HCT116 (cell line): ENCODE measurements at regions not wholly inside any gene's neighbourhood (a gene's known extent, or its start where the extent isn't known, plus 50 kb on each side); places are given as distances from the start of the nearest gene placed in this dataset.

ENCODE experiments used
- ATAC-seq: fragments of 200-7000 bp; cut with Tn5 transposase; 2 replicates; pipeline ENCODE4 v1.9.1; 2020; ENCODE audit warnings: mild to moderate bottlenecking, moderate library complexity
- BruUV-seq: library from RNA; stranded (reverse); fragments of 400-500 nt; replicated peaks from 2 replicates; lab custom pipeline; 2021; lab: Mats Ljungman, UMichigan
- CTCF ChIA-PET: fragments of 300-600 bp; sonication (Branson Sonifier 250); formaldehyde crosslinking; loops from one replicate; lab custom pipeline; 2021; ENCODE audit warnings: antibody characterized with exemption; lab: Charles Lee
- POLR2A ChIA-PET: fragments of 300-600, 350-600 bp; sonication (Branson Sonifier 250); formaldehyde crosslinking; loops from one replicate; lab custom pipeline; 2021; ENCODE audit warnings: antibody characterized with exemption; lab: Charles Lee
- RAD21 ChIA-PET, 2 experiments: fragments of 300-600 bp; sonication (Branson Sonifier 250); formaldehyde crosslinking; loops; one replicate each; lab custom pipeline; 2023; ENCODE audit warnings: low total read pairs in 2 of 2; ENCODE audit not compliant: uncharacterized antibody in 2 of 2, unreplicated experiment in 2 of 2, low non-redundant PET in 1 of 2; lab: Charles Lee
- DNase-seq: peaks from one replicate; pipeline ENCODE4 v3.0.0-alpha.2; 2010; ENCODE audit warnings: low read depth, low spot score
- H2AFZ ChIP-seq: fragments of 200-600 bp; shearing (Covaris generic), sonication (generic); 2 replicates; pipeline ENCODE4 v1.6.1; 2017; ENCODE audit warnings: low read depth, mixed run types, mixed read lengths, antibody characterized with exemption, low read length; ENCODE audit not compliant: poor library complexity, severe bottlenecking
- H3K27ac ChIP-seq: 2 replicates; pipeline ENCODE4 v1.5.1; 2012; ENCODE audit warnings: low read depth, low read length
- H3K27me3 ChIP-seq: fragments of 200-600 bp; sonication (generic); 2 replicates; pipeline ENCODE4 v1.6.1; 2016; ENCODE audit warnings: mixed run types, low read length, mixed read lengths; ENCODE audit not compliant: insufficient read depth
- H3K36me3 ChIP-seq, 2 experiments: fragments of 200-500 bp in 1 of 2; fragments of 200-600 bp in 1 of 2; sonication (Bioruptor generic) in 1 of 2; sonication (generic) in 1 of 2; 2 replicates each; pipeline versions ENCODE4 v1.5.1 to v1.6.1; 2014 to 2016; ENCODE audit warnings: low read length in 2 of 2, inconsistent platforms in 1 of 2, mixed read lengths in 1 of 2, mixed run types in 1 of 2; ENCODE audit not compliant: insufficient read depth in 2 of 2, control insufficient read depth in 1 of 2
- H3K4me1 ChIP-seq, 2 experiments: fragments of 200-600 bp in 1 of 2; sonication (generic) in 1 of 2; 2 replicates each; pipeline versions ENCODE4 v1.5.1 to v1.6.1; 2012 to 2017; ENCODE audit warnings: low read length in 2 of 2, inconsistent platforms in 1 of 2, mild to moderate bottlenecking in 1 of 2, mixed read lengths in 1 of 2, mixed run types in 1 of 2, moderate library complexity in 1 of 2; ENCODE audit not compliant: insufficient read depth in 2 of 2, control insufficient read depth in 1 of 2
- H3K4me2 ChIP-seq: fragments of 200-600 bp; sonication (generic); 2 replicates; pipeline ENCODE4 v1.6.1; 2017; ENCODE audit warnings: mixed run types, low read length, mixed read lengths
- H3K4me3 ChIP-seq, 2 experiments: fragments of 200-600 bp in 1 of 2; sonication (generic) in 1 of 2; replicated peaks in 1 of 2; 2 replicates each; pipeline ENCODE4 v1.5.1; 2011 to 2016; ENCODE audit warnings: low read length in 2 of 2, control low read depth in 1 of 2, low read depth in 1 of 2, mild to moderate bottlenecking in 1 of 2, mixed read lengths in 1 of 2, mixed run types in 1 of 2
- H3K79me2 ChIP-seq: fragments of 200-600 bp; sonication (generic); 2 replicates; pipeline ENCODE4 v1.6.1; 2017; ENCODE audit warnings: mild to moderate bottlenecking, mixed run types, low read length, moderate library complexity, mixed read lengths; ENCODE audit not compliant: insufficient read depth
- H3K9ac ChIP-seq: fragments of 200-600 bp; sonication (generic); 2 replicates; pipeline ENCODE4 v1.6.1; 2016; ENCODE audit warnings: low read length, mixed read lengths
- H3K9me2 ChIP-seq: fragments of 200-600 bp; sonication (generic), shearing (Covaris generic); 2 replicates; pipeline ENCODE4 v1.6.1; 2017; ENCODE audit warnings: mixed run types, mild to moderate bottlenecking, moderate library complexity; ENCODE audit not compliant: insufficient read depth
- H3K9me3 ChIP-seq, 2 experiments: fragments of 200-500 bp in 1 of 2; fragments of 200-600 bp in 1 of 2; sonication (Bioruptor generic) in 1 of 2; sonication (generic) in 1 of 2; 2 replicates each; pipeline ENCODE4 v1.6.1; 2014 to 2017; ENCODE audit warnings: low read length in 2 of 2, mixed read lengths in 2 of 2, inconsistent platforms in 1 of 2, low read depth in 1 of 2, mild to moderate bottlenecking in 1 of 2, mixed run types in 1 of 2, moderate library complexity in 1 of 2; ENCODE audit not compliant: control insufficient read depth in 1 of 2, insufficient read depth in 1 of 2
- H4K20me1 ChIP-seq: fragments of 200-600 bp; sonication (generic), shearing (Covaris generic); 2 replicates; pipeline ENCODE4 v1.6.1; 2017; ENCODE audit warnings: mixed run types, mild to moderate bottlenecking, moderate library complexity; ENCODE audit not compliant: insufficient read depth
- ATF3 ChIP-seq: IDR thresholded peaks from 2 replicates; pipeline ENCODE4 v1.6.1; 2012
- EGR1 ChIP-seq: IDR thresholded peaks from 2 replicates; pipeline ENCODE4 v1.6.1; 2012; ENCODE audit warnings: low read depth
- EZH2 ChIP-seq: fragments of 200-600 bp; sonication (generic); IDR thresholded peaks from 2 replicates; pipeline ENCODE4 v1.6.1; 2017; ENCODE audit warnings: antibody characterized with exemption, mixed run types
- JUND ChIP-seq: IDR thresholded peaks from 2 replicates; pipeline ENCODE4 v1.6.1; 2012
- POLR2AphosphoS5 ChIP-seq: IDR thresholded peaks from 2 replicates; pipeline ENCODE4 v1.6.1; 2011; ENCODE audit warnings: mild to moderate bottlenecking, low read depth, low read length, moderate library complexity
- TCF7L2 ChIP-seq: IDR thresholded peaks from 2 replicates; pipeline ENCODE4 v1.7.0; 2011; ENCODE audit warnings: borderline replicate concordance, inconsistent platforms; ENCODE audit not compliant: insufficient read depth, insufficient read length; ENCODE audit errors: extremely low read depth
- intact Hi-C: fragments of 100-400 bp; cut with micrococcal nuclease; formaldehyde crosslinking; loops from 2 replicates; pipeline ENCODE4 v1.10.0; 2022

- H3K4me1 ChIP-seq: no peaks in the 10 kb centered on the region
- DNase-seq: no peak
- no peak overlapping the region for H3K9ac ChIP-seq
- no TSS peak for BruUV-seq
- no peak overlapping the region for H3K4me2 ChIP-seq
- POLR2A ChIA-PET: no interaction called here
- no peaks in the 10 kb centered on the region for H3K9me2 ChIP-seq
- H3K27ac ChIP-seq: no peak overlapping the region
- 0 out of 4 replicates have a peak, but pooled peaks cover 0 to 4% of the 10 kb centered on the region in 2 experiments for H3K9me3 ChIP-seq
- no peak for ATAC-seq
- H2AFZ ChIP-seq: no peak overlapping the region
- RAD21 ChIA-PET: no interaction called here
- CTCF ChIA-PET: no interaction called here
- no peak overlapping the region for H3K4me3 ChIP-seq
- H3K27me3 ChIP-seq: 0 out of 2 replicates have a peak, but pooled peaks cover 2% of the 10 kb centered on the region
- intact Hi-C loops: no loop called here
- H3K79me2 ChIP-seq: no peaks in the 10 kb centered on the region
- H4K20me1 ChIP-seq: no peaks in the 10 kb centered on the region
- no peaks in the 10 kb centered on the region for H3K36me3 ChIP-seq
- TF ChIP-seq JUND (no peak), TCF7L2 (no peak), ATF3 (no peak)
Observed at GRCh38 chr4:36677874-36678273, 396.5 kb downstream of the DTHD1 start.

- intact Hi-C loops: no loop called here
- H3K79me2 ChIP-seq: no peaks in the 10 kb centered on the region
- H3K27ac ChIP-seq: no peak overlapping the region
- no peak overlapping the region for H3K4me3 ChIP-seq
- no peaks in the 10 kb centered on the region for H3K27me3 ChIP-seq
- ChIA-PET RAD21 (no interaction called here), POLR2A (no interaction called here)
- H3K36me3 ChIP-seq: no peaks in the 10 kb centered on the region
- ATAC-seq (no peak), DNase-seq (no peak)
- no TSS peak for BruUV-seq
- H3K9me2 ChIP-seq: no peaks in the 10 kb centered on the region
- H3K9me3 ChIP-seq: 0 out of 4 replicates have a peak, but pooled peaks cover 0 to 3% of the 10 kb centered on the region in 2 experiments
- H4K20me1 ChIP-seq: no peaks in the 10 kb centered on the region
- H3K4me2 ChIP-seq: no peak overlapping the region
- no peak overlapping the region for H2AFZ ChIP-seq
- no peaks in the 10 kb centered on the region for H3K4me1 ChIP-seq
- TF ChIP-seq EGR1 (no peak), EZH2 (no peak), POLR2AphosphoS5 (no peak)
- TF ChIP-seq, all 23 proteins: peak for 0
- CTCF ChIA-PET: no interaction called here
- no peak overlapping the region for H3K9ac ChIP-seq
Observed at GRCh38 chr4:36687681-36688080, 406.3 kb downstream of the DTHD1 start.
